ENCODE measurements at regions not wholly inside any gene's neighbourhood (a gene's known extent, or its start where the extent isn't known, plus 50 kb on each side); places are given as distances from the start of the nearest gene placed in this dataset.

DNA sequence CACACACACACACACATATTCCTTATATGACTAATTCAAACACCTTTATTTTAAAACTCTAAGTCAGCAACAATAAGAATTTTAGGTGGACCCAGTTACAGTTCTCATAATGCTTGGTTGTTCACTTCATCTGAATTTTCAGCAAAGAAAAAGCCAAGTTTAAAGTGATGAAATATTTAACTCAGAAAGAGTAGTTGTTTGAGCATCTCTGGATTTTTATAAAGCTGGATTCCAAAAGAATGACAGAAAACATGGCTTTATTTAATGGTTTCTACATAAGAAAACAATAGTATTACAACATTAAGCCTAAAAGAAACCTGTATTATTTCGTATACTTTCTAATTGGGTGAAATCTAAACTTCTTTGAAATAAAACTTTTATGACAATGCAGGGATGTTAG lies 54.2 kb upstream of the ADAMTS5 start:
- TF ChIP-seq, protein P1, sequence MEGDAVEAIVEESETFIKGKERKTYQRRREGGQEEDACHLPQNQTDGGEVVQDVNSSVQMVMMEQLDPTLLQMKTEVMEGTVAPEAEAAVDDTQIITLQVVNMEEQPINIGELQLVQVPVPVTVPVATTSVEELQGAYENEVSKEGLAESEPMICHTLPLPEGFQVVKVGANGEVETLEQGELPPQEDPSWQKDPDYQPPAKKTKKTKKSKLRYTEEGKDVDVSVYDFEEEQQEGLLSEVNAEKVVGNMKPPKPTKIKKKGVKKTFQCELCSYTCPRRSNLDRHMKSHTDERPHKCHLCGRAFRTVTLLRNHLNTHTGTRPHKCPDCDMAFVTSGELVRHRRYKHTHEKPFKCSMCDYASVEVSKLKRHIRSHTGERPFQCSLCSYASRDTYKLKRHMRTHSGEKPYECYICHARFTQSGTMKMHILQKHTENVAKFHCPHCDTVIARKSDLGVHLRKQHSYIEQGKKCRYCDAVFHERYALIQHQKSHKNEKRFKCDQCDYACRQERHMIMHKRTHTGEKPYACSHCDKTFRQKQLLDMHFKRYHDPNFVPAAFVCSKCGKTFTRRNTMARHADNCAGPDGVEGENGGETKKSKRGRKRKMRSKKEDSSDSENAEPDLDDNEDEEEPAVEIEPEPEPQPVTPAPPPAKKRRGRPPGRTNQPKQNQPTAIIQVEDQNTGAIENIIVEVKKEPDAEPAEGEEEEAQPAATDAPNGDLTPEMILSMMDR (IDR thresholded peaks at IDR 0.05; ENCODE audit: borderline replicate concordance, extremely low read depth, low read length, poor library complexity, severe bottlenecking): no peak
- TF ChIP-seq EZH2 (IDR thresholded peaks at IDR 0.05; ENCODE audit: borderline replicate concordance, low read depth, low read length, severe bottlenecking): no peak
